ENCODE measurements at regions not wholly inside any gene's neighbourhood (a gene's known extent, or its start where the extent isn't known, plus 50 kb on each side); places are given as distances from the start of the nearest gene placed in this dataset.

DNA sequence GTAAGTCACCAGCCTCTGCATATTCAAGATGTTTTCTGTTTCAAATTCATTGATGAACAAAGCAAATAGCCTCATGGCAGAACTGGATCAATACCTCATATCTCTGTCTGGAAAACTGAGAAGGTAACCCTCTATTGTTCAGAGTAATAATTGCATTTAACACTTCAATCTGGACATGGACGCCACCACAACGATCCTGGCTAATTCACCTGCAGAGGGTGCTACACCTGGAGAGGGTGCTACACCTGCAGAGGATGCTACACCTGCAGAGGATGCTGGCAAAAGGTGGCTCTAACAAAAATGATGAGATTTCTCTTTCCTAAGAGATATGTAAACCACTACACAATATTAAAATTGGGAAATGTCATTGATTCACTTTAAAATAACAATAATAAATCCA, 183.1 kb upstream of the HNRNPA3 start:
- Histone ChIP-seq H3K27me3 (no peaks in the 10 kb centered on the region), H3K9me3 (no peaks in the 10 kb centered on the region), H3K4me1 (no peaks in the 10 kb centered on the region), H3K27ac (no peak overlapping the region), H3K36me3 (no peaks in the 10 kb centered on the region), H3K4me3 (no peak overlapping the region)
- TF ChIP-seq, protein P1, sequence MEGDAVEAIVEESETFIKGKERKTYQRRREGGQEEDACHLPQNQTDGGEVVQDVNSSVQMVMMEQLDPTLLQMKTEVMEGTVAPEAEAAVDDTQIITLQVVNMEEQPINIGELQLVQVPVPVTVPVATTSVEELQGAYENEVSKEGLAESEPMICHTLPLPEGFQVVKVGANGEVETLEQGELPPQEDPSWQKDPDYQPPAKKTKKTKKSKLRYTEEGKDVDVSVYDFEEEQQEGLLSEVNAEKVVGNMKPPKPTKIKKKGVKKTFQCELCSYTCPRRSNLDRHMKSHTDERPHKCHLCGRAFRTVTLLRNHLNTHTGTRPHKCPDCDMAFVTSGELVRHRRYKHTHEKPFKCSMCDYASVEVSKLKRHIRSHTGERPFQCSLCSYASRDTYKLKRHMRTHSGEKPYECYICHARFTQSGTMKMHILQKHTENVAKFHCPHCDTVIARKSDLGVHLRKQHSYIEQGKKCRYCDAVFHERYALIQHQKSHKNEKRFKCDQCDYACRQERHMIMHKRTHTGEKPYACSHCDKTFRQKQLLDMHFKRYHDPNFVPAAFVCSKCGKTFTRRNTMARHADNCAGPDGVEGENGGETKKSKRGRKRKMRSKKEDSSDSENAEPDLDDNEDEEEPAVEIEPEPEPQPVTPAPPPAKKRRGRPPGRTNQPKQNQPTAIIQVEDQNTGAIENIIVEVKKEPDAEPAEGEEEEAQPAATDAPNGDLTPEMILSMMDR (IDR thresholded peaks at IDR 0.05): no peak
- no peak for DNase-seq
- ATAC-seq: no peak
- intact Hi-C loops (cut with DNase I): no loop called here

DNA sequence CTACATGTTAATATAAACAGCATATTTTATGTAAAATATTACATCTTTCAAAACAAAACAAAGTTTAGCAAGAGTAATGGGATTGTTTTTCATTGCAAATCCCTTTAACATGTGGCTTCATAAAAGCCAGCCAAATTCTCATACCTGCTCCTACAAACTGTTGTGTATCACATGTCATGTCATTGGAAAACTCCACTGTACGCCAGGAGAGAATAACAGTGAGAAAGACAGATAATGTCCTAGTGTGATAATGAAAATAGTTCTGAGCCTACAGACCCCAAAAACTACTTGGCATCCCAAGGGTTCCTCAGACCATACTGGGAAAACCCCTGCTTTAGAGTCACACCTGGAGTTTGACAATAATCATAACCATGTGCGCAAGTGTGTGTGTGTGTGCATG, 182.7 kb upstream of the HNRNPA3 start:
- Histone ChIP-seq H3K27me3 (no peaks in the 10 kb centered on the region), H3K27ac (no peak overlapping the region), H3K4me1 (no peaks in the 10 kb centered on the region), H3K4me3 (no peak overlapping the region), H3K36me3 (no peaks in the 10 kb centered on the region), H3K9me3 (no peaks in the 10 kb centered on the region)
- intact Hi-C loops (cut with DNase I): no loop called here
- no peak for ATAC-seq
- DNase-seq: no peak
- TF ChIP-seq, protein P1 (IDR thresholded peaks at IDR 0.05): no peak

DNA sequence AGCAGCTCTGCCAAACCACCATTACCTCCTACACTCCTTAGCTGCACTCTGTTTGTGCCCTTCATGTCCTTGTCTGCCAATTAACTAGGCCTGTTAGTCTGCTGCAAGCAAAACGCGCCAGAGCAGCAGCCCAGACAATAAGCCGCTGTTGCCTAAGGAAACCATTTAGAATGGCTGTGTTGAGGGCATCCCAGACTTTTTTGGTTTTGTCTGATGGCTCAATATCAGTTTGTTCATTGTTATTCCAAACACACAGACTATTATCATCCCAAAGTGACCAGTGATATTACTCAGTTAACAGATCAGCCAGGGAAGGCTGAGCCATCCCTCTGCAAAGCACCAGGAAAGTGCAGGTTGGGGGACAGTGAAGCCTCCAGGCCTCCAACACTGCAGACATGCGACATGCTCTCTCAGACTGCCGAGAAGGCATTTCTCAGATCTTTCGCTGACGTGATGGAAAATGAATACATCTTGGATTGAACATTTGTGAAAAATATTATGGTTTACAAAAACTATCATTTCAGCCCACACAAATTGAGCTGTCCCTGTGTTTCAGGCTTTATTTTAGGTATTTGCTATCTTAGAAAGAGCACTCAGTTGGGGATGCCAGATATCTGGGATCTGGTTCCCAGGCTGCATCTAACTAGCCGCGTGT, 182.0 kb upstream of the HNRNPA3 start:
- no peak overlapping the region for H3K27ac ChIP-seq
- TF ChIP-seq, protein P1 (IDR thresholded peaks at IDR 0.05): no peak
- H3K9me3 ChIP-seq: no peaks in the 10 kb centered on the region
- no peak for DNase-seq
- intact Hi-C loops (cut with DNase I): no loop called here
- ATAC-seq: no peak
- no peaks in the 10 kb centered on the region for H3K36me3 ChIP-seq
- H3K27me3 ChIP-seq: no peaks in the 10 kb centered on the region
- no peaks in the 10 kb centered on the region for H3K4me1 ChIP-seq
- H3K4me3 ChIP-seq: no peak overlapping the region

DNA sequence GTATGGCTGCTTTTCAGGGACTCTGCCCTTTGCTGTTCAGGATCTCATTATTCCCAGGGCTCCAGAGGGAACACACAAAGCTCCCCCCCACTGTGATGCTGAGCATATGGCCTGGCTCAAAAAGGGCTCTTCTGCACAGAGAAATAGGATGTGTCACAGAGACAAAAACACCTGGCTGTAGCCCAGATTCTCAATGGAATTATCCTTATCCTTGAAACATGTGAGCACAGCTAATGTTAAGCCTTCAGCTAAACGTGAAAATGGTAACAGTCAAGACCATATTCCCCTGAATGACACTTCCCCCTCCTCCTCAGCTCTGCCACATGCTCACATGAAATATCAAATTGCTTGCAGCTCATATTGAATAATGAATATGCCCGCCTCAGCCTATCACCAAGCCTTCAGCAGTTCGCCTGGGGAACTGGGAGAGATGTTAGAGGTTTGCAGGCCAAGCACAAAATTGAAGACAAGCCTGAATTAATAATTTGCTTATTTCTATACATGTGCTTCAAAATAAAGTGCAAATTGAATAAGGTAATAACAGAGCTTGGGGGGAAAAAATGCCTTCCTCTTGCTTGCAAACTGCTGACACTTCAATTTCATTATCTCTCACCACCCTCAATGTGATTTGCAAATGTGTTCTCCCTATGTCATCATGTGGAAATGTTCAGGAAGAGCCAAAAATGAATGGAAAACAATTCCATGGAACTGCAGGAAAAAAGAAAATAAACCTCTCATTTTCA, 181.0 kb upstream of the HNRNPA3 start:
- Histone ChIP-seq H3K4me3 (no peak overlapping the region), H3K9me3 (no peaks in the 10 kb centered on the region), H3K36me3 (no peaks in the 10 kb centered on the region), H3K27me3 (no peaks in the 10 kb centered on the region), H3K4me1 (no peaks in the 10 kb centered on the region), H3K27ac (no peak overlapping the region)
- DNase-seq (no peak), ATAC-seq (no peak)
- intact Hi-C loops (cut with DNase I): no loop called here
- TF ChIP-seq, protein P1 (IDR thresholded peaks at IDR 0.05): no peak

DNA sequence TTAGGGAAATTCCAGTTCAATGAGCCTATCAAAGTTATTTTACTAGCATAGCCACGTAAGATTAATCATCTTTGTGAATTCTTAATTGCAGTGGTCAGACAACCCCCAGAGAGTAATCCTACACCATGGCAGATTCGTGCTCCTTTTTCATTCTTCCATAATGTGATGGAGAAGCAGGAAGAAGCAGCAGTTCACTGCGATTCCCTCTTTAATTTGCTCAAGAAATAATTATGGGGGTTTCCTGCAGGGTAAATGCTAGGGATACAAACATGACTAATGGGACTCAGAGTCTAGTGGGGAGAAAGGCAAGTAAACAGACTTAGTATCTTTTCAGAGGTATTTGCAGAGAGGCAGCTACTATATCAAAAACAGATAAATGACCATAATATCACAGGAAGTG, 175.8 kb upstream of the HNRNPA3 start:
- Histone ChIP-seq H3K9me3 (no peaks in the 10 kb centered on the region), H3K4me1 (no peaks in the 10 kb centered on the region), H3K36me3 (no peaks in the 10 kb centered on the region), H3K27me3 (no peaks in the 10 kb centered on the region), H3K27ac (no peak overlapping the region), H3K4me3 (no peak overlapping the region)
- ATAC-seq (no peak), DNase-seq (no peak)
- TF ChIP-seq, protein P1 (IDR thresholded peaks at IDR 0.05): no peak
- intact Hi-C loops (cut with DNase I): no loop called here

All from left lung (tissue), 4 donors.